ENCODE measurements at regions not wholly inside any gene's neighbourhood (a gene's known extent, or its start where the extent isn't known, plus 50 kb on each side); places are given as distances from the start of the nearest gene placed in this dataset.
"Not testable (repeated sequence)": the region's sequence is repeated elsewhere in the genome, so short reads cannot be mapped to it uniquely, and the experiment has no call there.

GRCh38 chr4:11954093-11954492, 525.4 kb upstream of the HS3ST1 start:
- CTCF ChIA-PET: no interaction called here
- no peaks in the 10 kb centered on the region for H3K36me3 ChIP-seq (replicated peaks in 1 of 2; ENCODE audit: control insufficient read depth in 1 of 2, insufficient read depth in 2 of 2, low read length in 1 of 2)
- H3K4me2 ChIP-seq: no peak overlapping the region
- no peaks in the 10 kb centered on the region for H3K27me3 ChIP-seq (ENCODE audit: insufficient read depth)
- H2AFZ ChIP-seq (ENCODE audit: low read depth): no peak overlapping the region
- no peak overlapping the region for H3K9ac ChIP-seq
- 0 out of 2 replicates have a peak, but pooled peaks cover under 1% of the 10 kb centered on the region for H3K9me2 ChIP-seq
- no peaks in the 10 kb centered on the region for H3K79me2 ChIP-seq (ENCODE audit: insufficient read depth)
- WGBS (ENCODE audit: low lambda C conversion rate): 13% methylated on average over 2 of the region's 2 CpGs
- no peaks in the 10 kb centered on the region; the same call in 1 of the 2 replicates for H3K9me3 ChIP-seq
- TF ChIP-seq ELF1 (IDR thresholded peaks at IDR 0.05) (no peak), CTCF (IDR thresholded peaks at IDR 0.05) (peak; percentile 16; the same call in 1 of the 2 replicates), RAD21 (IDR thresholded peaks at IDR 0.05; ENCODE audit: low read length) (0 out of 2 replicates have a peak, but pooled peaks have one; percentile 11), TEAD4 (IDR thresholded peaks at IDR 0.05; ENCODE audit: borderline replicate concordance, insufficient read depth) (no peak)
- no peaks in the 10 kb centered on the region for H4K20me1 ChIP-seq (ENCODE audit: insufficient read depth)
- H3K4me1 ChIP-seq (ENCODE audit: control insufficient read depth in 1 of 2, insufficient read depth in 2 of 2, low read depth in 1 of 2, low read length in 1 of 2): no peaks in the 10 kb centered on the region
- DNase-seq: no peak
- H3F3A ChIP-seq (replicated peaks; ENCODE audit: insufficient read depth): no peaks in the 10 kb centered on the region
- no peak overlapping the region for H3K27ac ChIP-seq (ENCODE audit: low read depth in 2 of 2, low read length in 1 of 2)
- H3K4me3 ChIP-seq (ENCODE audit: low read depth in 2 of 2, low read length in 1 of 2): no peak overlapping the region
- POLR2A ChIA-PET: no interaction called here

GRCh38 chr4:11949355-11949754, 520.7 kb upstream of the HS3ST1 start:
- H2AFZ ChIP-seq (ENCODE audit: low read depth): no peak overlapping the region
- no peak for DNase-seq
- H3K79me2 ChIP-seq (ENCODE audit: insufficient read depth): no peaks in the 10 kb centered on the region
- 69% methylated on average over 3 of the region's 3 CpGs for WGBS (ENCODE audit: low lambda C conversion rate)
- no peaks in the 10 kb centered on the region for H4K20me1 ChIP-seq (ENCODE audit: insufficient read depth)
- H3K4me1 ChIP-seq (ENCODE audit: control insufficient read depth in 1 of 2, insufficient read depth in 2 of 2, low read depth in 1 of 2, low read length in 1 of 2): no peaks in the 10 kb centered on the region
- no peaks in the 10 kb centered on the region for H3F3A ChIP-seq (replicated peaks; ENCODE audit: insufficient read depth)
- H3K4me3 ChIP-seq (ENCODE audit: low read depth in 2 of 2, low read length in 1 of 2): no peak overlapping the region
- no peak overlapping the region for H3K27ac ChIP-seq (ENCODE audit: low read depth in 2 of 2, low read length in 1 of 2)
- H3K9me2 ChIP-seq: no peaks in the 10 kb centered on the region
- no peak overlapping the region for H3K9ac ChIP-seq
- no peaks in the 10 kb centered on the region for H3K27me3 ChIP-seq (ENCODE audit: insufficient read depth)
- no peaks in the 10 kb centered on the region for H3K36me3 ChIP-seq (replicated peaks in 1 of 2; ENCODE audit: control insufficient read depth in 1 of 2, insufficient read depth in 2 of 2, low read length in 1 of 2)
- ChIA-PET CTCF (no interaction called here), POLR2A (no interaction called here)
- TF ChIP-seq POLR2AphosphoS5 (IDR thresholded peaks at IDR 0.05; ENCODE audit: low read depth, low read length): no peak
- no peak for TF ChIP-seq YY1 (IDR thresholded peaks at IDR 0.05; ENCODE audit: low read depth)
- TF ChIP-seq REST (IDR thresholded peaks at IDR 0.05; ENCODE audit: low read depth, low read length): no peak
- no peak for TF ChIP-seq GABPA (IDR thresholded peaks at IDR 0.05; ENCODE audit: low read depth)
- H3K4me2 ChIP-seq: no peak overlapping the region
- no peaks in the 10 kb centered on the region for H3K9me3 ChIP-seq

- H3K27ac ChIP-seq (ENCODE audit: low read depth in 2 of 2, low read length in 1 of 2); H3K9me2 ChIP-seq; H3K4me3 ChIP-seq (ENCODE audit: low read depth in 2 of 2, low read length in 1 of 2); H2AFZ ChIP-seq (ENCODE audit: low read depth); POLR2A ChIA-PET; H3K36me3 ChIP-seq (replicated peaks in 1 of 2; ENCODE audit: control insufficient read depth in 1 of 2, insufficient read depth in 2 of 2, low read length in 1 of 2); H4K20me1 ChIP-seq (ENCODE audit: insufficient read depth); H3K79me2 ChIP-seq (ENCODE audit: insufficient read depth); CTCF ChIA-PET; H3K27me3 ChIP-seq (ENCODE audit: insufficient read depth); H3F3A ChIP-seq (replicated peaks; ENCODE audit: insufficient read depth); H3K4me2 ChIP-seq; H3K4me1 ChIP-seq (ENCODE audit: control insufficient read depth in 1 of 2, insufficient read depth in 2 of 2, low read depth in 1 of 2, low read length in 1 of 2); DNase-seq; H3K9ac ChIP-seq; H3K9me3 ChIP-seq: not testable (repeated sequence)
- 15% methylated on average over 1 of the region's 1 CpG for WGBS (ENCODE audit: low lambda C conversion rate)
These were observed 518.9 kb upstream of the HS3ST1 start for GRCh38 chr4:11947629-11948028.
